ENCODE measurements at regions not wholly inside any gene's neighbourhood (a gene's known extent, or its start where the extent isn't known, plus 50 kb on each side); places are given as distances from the start of the nearest gene placed in this dataset.

DNA sequence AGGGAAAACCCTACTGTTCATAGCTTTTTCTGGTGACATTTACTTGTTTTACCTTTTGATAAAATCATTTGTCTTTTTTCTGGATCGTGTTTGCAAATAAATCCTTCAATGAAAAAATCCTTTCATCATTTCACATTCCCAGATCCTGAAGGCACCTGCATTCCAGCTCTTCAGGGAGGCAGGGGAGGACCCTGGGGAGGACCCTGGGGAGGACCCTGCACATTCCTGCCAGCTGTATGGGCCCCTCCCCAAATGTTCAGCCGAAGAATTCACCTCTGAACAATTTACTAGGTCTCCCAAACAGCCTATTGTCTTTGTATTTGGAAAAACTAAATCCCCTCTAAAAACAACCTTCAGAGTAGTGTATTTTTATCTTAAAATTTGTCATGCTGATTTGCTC lies 558.4 kb upstream of the ID2 start:
- TF ChIP-seq EGR1 (IDR thresholded peaks at IDR 0.05; ENCODE audit: low read depth) (no peak), JUND (IDR thresholded peaks at IDR 0.05) (no peak), POLR2AphosphoS5 (IDR thresholded peaks at IDR 0.05; ENCODE audit: low read depth, low read length) (no peak)
- TF ChIP-seq, protein P1, sequence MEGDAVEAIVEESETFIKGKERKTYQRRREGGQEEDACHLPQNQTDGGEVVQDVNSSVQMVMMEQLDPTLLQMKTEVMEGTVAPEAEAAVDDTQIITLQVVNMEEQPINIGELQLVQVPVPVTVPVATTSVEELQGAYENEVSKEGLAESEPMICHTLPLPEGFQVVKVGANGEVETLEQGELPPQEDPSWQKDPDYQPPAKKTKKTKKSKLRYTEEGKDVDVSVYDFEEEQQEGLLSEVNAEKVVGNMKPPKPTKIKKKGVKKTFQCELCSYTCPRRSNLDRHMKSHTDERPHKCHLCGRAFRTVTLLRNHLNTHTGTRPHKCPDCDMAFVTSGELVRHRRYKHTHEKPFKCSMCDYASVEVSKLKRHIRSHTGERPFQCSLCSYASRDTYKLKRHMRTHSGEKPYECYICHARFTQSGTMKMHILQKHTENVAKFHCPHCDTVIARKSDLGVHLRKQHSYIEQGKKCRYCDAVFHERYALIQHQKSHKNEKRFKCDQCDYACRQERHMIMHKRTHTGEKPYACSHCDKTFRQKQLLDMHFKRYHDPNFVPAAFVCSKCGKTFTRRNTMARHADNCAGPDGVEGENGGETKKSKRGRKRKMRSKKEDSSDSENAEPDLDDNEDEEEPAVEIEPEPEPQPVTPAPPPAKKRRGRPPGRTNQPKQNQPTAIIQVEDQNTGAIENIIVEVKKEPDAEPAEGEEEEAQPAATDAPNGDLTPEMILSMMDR (IDR thresholded peaks at IDR 0.05 in 2 of 3, conservative IDR thresholded peaks at IDR 0.05 in 1 of 3; ENCODE audit: borderline replicate concordance in 1 of 3, insufficient read depth in 1 of 3, low read depth in 2 of 3, low read length in 2 of 3): no peak
